PC-3 (cell line): ENCODE measurements at regions not wholly inside any gene's neighbourhood (a gene's known extent, or its start where the extent isn't known, plus 50 kb on each side); places are given as distances from the start of the nearest gene placed in this dataset.

Experiments used
- CTCF ChIP-seq: fragments of 300-600 bp; sonication (generic); conservative IDR thresholded peaks from 2 replicates; pipeline ENCODE4 v1.5.1; 2017; ENCODE audit warnings: antibody characterized with exemption, low read depth, mild to moderate bottlenecking, low read length
- EZH2 ChIP-seq: fragments of 300-600 bp; sonication (generic); IDR thresholded peaks from one replicate; pipeline ENCODE4 v1.6.1; 2017; ENCODE audit warnings: antibody characterized with exemption, mild to moderate bottlenecking, low read length; ENCODE audit not compliant: unreplicated experiment

GRCh38 chr16:54813778-54814177 lies 116.9 kb upstream of the IRX5 start:
- no peak for TF ChIP-seq CTCF
- TF ChIP-seq EZH2, result no peak
